Thyroid gland (tissue), 4 donors: ENCODE measurements at regions not wholly inside any gene's neighbourhood (a gene's known extent, or its start where the extent isn't known, plus 50 kb on each side); places are given as distances from the start of the nearest gene placed in this dataset.

ENCODE experiments used
- DNase-seq, 2 donors: peaks; one replicate each; pipeline ENCODE4 v3.0.0-alpha.2; 2019
- H3K27ac ChIP-seq, 3 donors: fragments of 200-600 bp; sonication (generic); 1 replicate in 2 of 3; 2 replicates in 1 of 3; pipeline ENCODE4 v1.5.1; 2016 to 2019; ENCODE audit warnings: mild to moderate bottlenecking in 1 of 3, moderate library complexity in 1 of 3
- H3K27me3 ChIP-seq: fragments of 200-600 bp; sonication (generic); one replicate; pipeline ENCODE4 v1.5.1; 2019
- H3K36me3 ChIP-seq, 2 donors: fragments of 200-600 bp; sonication (generic); one replicate each; pipeline ENCODE4 v1.5.1; 2016 to 2019
- H3K4me1 ChIP-seq, 2 donors: fragments of 200-600 bp; sonication (generic); one replicate each; pipeline ENCODE4 v1.5.1; 2017 to 2019
- H3K4me3 ChIP-seq, 3 donors: fragments of 200-600 bp; sonication (generic); replicated peaks in 1 of 3; 1 replicate in 2 of 3; 2 replicates in 1 of 3; pipeline ENCODE4 v1.5.1; 2016; ENCODE audit warnings: mild to moderate bottlenecking in 1 of 3
- H3K9me3 ChIP-seq: fragments of 200-600 bp; sonication (generic); one replicate; pipeline ENCODE4 v1.5.1; 2017
- CTCF ChIP-seq, 6 experiments: fragments of 200-600 bp in 3 of 6; fragments of 450-650 bp in 3 of 6; sonication (generic) in 3 of 6; IDR thresholded peaks; one replicate each; pipeline ENCODE4 v1.5.1; 2016 to 2019; ENCODE audit warnings: antibody characterized with exemption in 6 of 6, mild to moderate bottlenecking in 2 of 6, inconsistent platforms in 1 of 6, moderate library complexity in 1 of 6
- POLR2A ChIP-seq, 2 donors: fragments of 450-650 bp; IDR thresholded peaks; one replicate each; pipeline ENCODE4 v1.6.1; 2017; ENCODE audit warnings: antibody characterized with exemption in 2 of 2, mild to moderate bottlenecking in 2 of 2, moderate library complexity in 1 of 2
- WGBS, 2 donors: methylation state at CpG; one replicate each; pipeline ENCODE4 v1.1.5; 2017; 5-methylcytosine and 5-hydroxymethylcytosine counted together
- intact Hi-C: fragments of 100-400 bp; cut with DNase I; formaldehyde crosslinking; loops from one replicate; pipeline ENCODE4 v1.15.1; 2023

GRCh38 chr4:13292372-13292771 lies 191.8 kb downstream of the RAB28 start:
- H3K4me3 ChIP-seq, result no peak overlapping the region
- intact Hi-C loops, result no loop called here
- H3K27me3 ChIP-seq, result no peaks in the 10 kb centered on the region
- peaks cover 0 to 5% of the 10 kb centered on the region in 2 donors for H3K4me1 ChIP-seq
- no peak for DNase-seq
- no peak for TF ChIP-seq POLR2A (IDR thresholded peaks at IDR 0.05)
- no peak for TF ChIP-seq CTCF (IDR thresholded peaks at IDR 0.05)
- 94 to 95% methylated on average over 1 of the region's 1 CpG for WGBS, 2 donors
- H3K27ac ChIP-seq, result no peak overlapping the region
- no peaks in the 10 kb centered on the region for H3K36me3 ChIP-seq
- no peaks in the 10 kb centered on the region for H3K9me3 ChIP-seq

- Histone ChIP-seq H3K27me3 (no peaks in the 10 kb centered on the region), H3K36me3 (no peaks in the 10 kb centered on the region), H3K27ac (no peak overlapping the region), H3K4me3 (no peak overlapping the region), H3K4me1 (peaks cover 0 to 5% of the 10 kb centered on the region in 2 donors), H3K9me3 (no peaks in the 10 kb centered on the region)
- intact Hi-C loops, result no loop called here
- 82 to 92% methylated on average over 1 of the region's 1 CpG for WGBS, 2 donors
- TF ChIP-seq CTCF (IDR thresholded peaks at IDR 0.05) (no peak), POLR2A (IDR thresholded peaks at IDR 0.05) (no peak)
- no peak for DNase-seq
Observed at GRCh38 chr4:13289391-13289790, 194.7 kb downstream of the RAB28 start.

GRCh38 chr4:13285336-13285735 lies 198.8 kb downstream of the RAB28 start:
- intact Hi-C loops, result no loop called here
- H3K27ac ChIP-seq, result no peak overlapping the region
- H3K4me1 ChIP-seq, result peaks cover 0 to 5% of the 10 kb centered on the region in 2 donors
- DNase-seq, result no peak
- H3K4me3 ChIP-seq, result no peak overlapping the region
- no peaks in the 10 kb centered on the region for H3K9me3 ChIP-seq
- no peaks in the 10 kb centered on the region for H3K27me3 ChIP-seq
- TF ChIP-seq POLR2A (IDR thresholded peaks at IDR 0.05) (no peak), CTCF (IDR thresholded peaks at IDR 0.05) (no peak)
- H3K36me3 ChIP-seq, result no peaks in the 10 kb centered on the region

- WGBS, 2 donors, result 89 to 93% methylated on average over 2 of the region's 2 CpGs
- Histone ChIP-seq H3K27ac (no peak overlapping the region), H3K4me1 (peaks cover 0 to 2% of the 10 kb centered on the region in 2 donors), H3K9me3 (no peaks in the 10 kb centered on the region), H3K4me3 (no peak overlapping the region), H3K27me3 (no peaks in the 10 kb centered on the region), H3K36me3 (no peaks in the 10 kb centered on the region)
- no peak for TF ChIP-seq POLR2A (IDR thresholded peaks at IDR 0.05)
- no peak for TF ChIP-seq CTCF (IDR thresholded peaks at IDR 0.05)
- intact Hi-C loops, result no loop called here
- no peak for DNase-seq
Observed at GRCh38 chr4:13284932-13285331, 199.2 kb downstream of the RAB28 start.

- WGBS, 2 donors, result 96 to 100% methylated on average over 1 of the region's 1 CpG
- TF ChIP-seq CTCF (IDR thresholded peaks at IDR 0.05) (no peak), POLR2A (IDR thresholded peaks at IDR 0.05) (no peak)
Observed at GRCh38 chr4:13276357-13276756, 207.8 kb downstream of the RAB28 start.

More at GRCh38 chr4:13276357-13276756, 207.8 kb downstream of the RAB28 start:
- intact Hi-C loops, result no loop called here
- no peak for DNase-seq
- no peaks in the 10 kb centered on the region for H3K9me3 ChIP-seq
- no peaks in the 10 kb centered on the region for H3K27me3 ChIP-seq
- no peaks in the 10 kb centered on the region for H3K36me3 ChIP-seq
- H3K4me1 ChIP-seq, result no peaks in the 10 kb centered on the region
- H3K4me3 ChIP-seq, result no peak overlapping the region
- no peak overlapping the region for H3K27ac ChIP-seq
